Ectodermal cell (in vitro differentiated cells): ENCODE measurements at regions not wholly inside any gene's neighbourhood (a gene's known extent, or its start where the extent isn't known, plus 50 kb on each side); places are given as distances from the start of the nearest gene placed in this dataset.

Source experiments
- H3K27ac ChIP-seq: 2 replicates; pipeline ENCODE4 v1.7.0; 2013; ENCODE audit warnings: mild to moderate bottlenecking, low read depth, low read length; ENCODE audit not compliant: insufficient read depth, poor library complexity, severe bottlenecking
- H3K27me3 ChIP-seq: 2 replicates; pipeline ENCODE4 v1.7.0; 2013; ENCODE audit warnings: mild to moderate bottlenecking, low read length; ENCODE audit not compliant: insufficient read depth, control insufficient read depth, poor library complexity, severe bottlenecking
- H3K36me3 ChIP-seq: one replicate; pipeline ENCODE4 v1.7.0; 2013; ENCODE audit warnings: low read length; ENCODE audit not compliant: control insufficient read depth, insufficient read depth
- H3K4me1 ChIP-seq: one replicate; pipeline ENCODE4 v1.7.0; 2013; ENCODE audit warnings: low read length; ENCODE audit not compliant: control insufficient read depth, insufficient read depth
- H3K4me3 ChIP-seq: 2 replicates; pipeline ENCODE4 v1.7.0; 2013; ENCODE audit warnings: low read depth, low read length, control low read depth; ENCODE audit not compliant: insufficient read depth
- H3K9me3 ChIP-seq: 2 replicates; pipeline ENCODE4 v1.7.0; 2013; ENCODE audit warnings: mild to moderate bottlenecking, low read length, moderate library complexity; ENCODE audit not compliant: control insufficient read depth
- WGBS, 2 experiments: methylation state at CpG; one replicate each; pipeline ENCODE4 v1.1.7; 2013; ENCODE audit warnings: missing lambda C conversion rate in 2 of 2; 5-methylcytosine and 5-hydroxymethylcytosine counted together

GRCh38 chr11:23730307-23730998 lies 766.4 kb upstream of the LUZP2 start:
- WGBS, 2 experiments, result 96% methylated on average over 43 of the region's 43 CpGs

GRCh38 chr11:23732026-23732425 lies 764.8 kb upstream of the LUZP2 start:
- no peak overlapping the region for H3K27ac ChIP-seq
- WGBS, 2 experiments, result 85 to 86% methylated on average over 7 of the region's 7 CpGs

More at GRCh38 chr11:23730307-23730998, 766.4 kb upstream of the LUZP2 start:
- no peaks in the 10 kb centered on the region for H3K9me3 ChIP-seq
- H3K27ac ChIP-seq, result no peak overlapping the region
- peaks cover 3% of the 10 kb centered on the region for H3K36me3 ChIP-seq
- no peak overlapping the region for H3K4me3 ChIP-seq
- no peaks in the 10 kb centered on the region for H3K27me3 ChIP-seq
- no peaks in the 10 kb centered on the region for H3K4me1 ChIP-seq

GRCh38 chr11:23746896-23747295 lies 750.0 kb upstream of the LUZP2 start:
- H3K36me3 ChIP-seq, result no peaks in the 10 kb centered on the region
- H3K27ac ChIP-seq, result no peak overlapping the region
- H3K9me3 ChIP-seq, result no peaks in the 10 kb centered on the region
- 90 to 96% methylated on average over 1 of the region's 1 CpG for WGBS, 2 experiments
- H3K4me3 ChIP-seq, result no peak overlapping the region
- no peaks in the 10 kb centered on the region for H3K27me3 ChIP-seq
- no peaks in the 10 kb centered on the region for H3K4me1 ChIP-seq

More at GRCh38 chr11:23732026-23732425, 764.8 kb upstream of the LUZP2 start:
- H3K4me1 ChIP-seq, result no peaks in the 10 kb centered on the region
- no peak overlapping the region for H3K4me3 ChIP-seq
- H3K36me3 ChIP-seq, result peaks cover 3% of the 10 kb centered on the region
- no peaks in the 10 kb centered on the region for H3K27me3 ChIP-seq
- H3K9me3 ChIP-seq, result no peaks in the 10 kb centered on the region

- WGBS, 2 experiments, result 100% methylated on average over 1 of the region's 2 CpGs; no CpG with 5 or more reads in 1 of the 2 experiments
Observed at GRCh38 chr11:23749762-23750430, 747.0 kb upstream of the LUZP2 start.

GRCh38 chr11:23751280-23751679 lies 745.6 kb upstream of the LUZP2 start:
- Histone ChIP-seq H3K36me3 (no peaks in the 10 kb centered on the region), H3K27me3 (no peaks in the 10 kb centered on the region), H3K4me1 (no peaks in the 10 kb centered on the region), H3K4me3 (no peak overlapping the region), H3K9me3 (no peaks in the 10 kb centered on the region), H3K27ac (no peak overlapping the region)
- 60% methylated on average over 1 of the region's 2 CpGs; no CpG with 5 or more reads in 1 of the 2 experiments for WGBS, 2 experiments

More at GRCh38 chr11:23749762-23750430, 747.0 kb upstream of the LUZP2 start:
- no peaks in the 10 kb centered on the region for H3K9me3 ChIP-seq
- H3K4me3 ChIP-seq, result no peak overlapping the region
- H3K27me3 ChIP-seq, result no peaks in the 10 kb centered on the region
- no peaks in the 10 kb centered on the region for H3K4me1 ChIP-seq
- no peak overlapping the region for H3K27ac ChIP-seq
- H3K36me3 ChIP-seq, result no peaks in the 10 kb centered on the region

- Histone ChIP-seq H3K27me3 (no peaks in the 10 kb centered on the region), H3K36me3 (no peaks in the 10 kb centered on the region), H3K27ac (no peak overlapping the region), H3K4me3 (no peak overlapping the region), H3K4me1 (no peaks in the 10 kb centered on the region), H3K9me3 (no peaks in the 10 kb centered on the region)
- 90 to 94% methylated on average over 2 of the region's 2 CpGs for WGBS, 2 experiments
Observed at GRCh38 chr11:23755076-23755475, 741.8 kb upstream of the LUZP2 start.

GRCh38 chr11:23755769-23756168 lies 741.1 kb upstream of the LUZP2 start:
- Histone ChIP-seq H3K9me3 (no peaks in the 10 kb centered on the region), H3K4me3 (no peak overlapping the region), H3K27me3 (no peaks in the 10 kb centered on the region), H3K4me1 (no peaks in the 10 kb centered on the region), H3K36me3 (no peaks in the 10 kb centered on the region), H3K27ac (no peak overlapping the region)
- WGBS, 2 experiments, result 80 to 97% methylated on average over 2 of the region's 2 CpGs

GRCh38 chr11:23759489-23759888 lies 737.4 kb upstream of the LUZP2 start:
- Histone ChIP-seq H3K9me3 (no peaks in the 10 kb centered on the region), H3K27me3 (no peaks in the 10 kb centered on the region)
- 89 to 97% methylated on average over 2 of the region's 2 CpGs for WGBS, 2 experiments

GRCh38 chr11:23764286-23764685 lies 732.6 kb upstream of the LUZP2 start:
- peaks cover 3% of the 10 kb centered on the region for H3K9me3 ChIP-seq
- WGBS, 2 experiments, result 77 to 82% methylated on average over 2 of the region's 2 CpGs

More at GRCh38 chr11:23759489-23759888, 737.4 kb upstream of the LUZP2 start:
- Histone ChIP-seq H3K36me3 (no peaks in the 10 kb centered on the region), H3K4me3 (no peak overlapping the region), H3K4me1 (no peaks in the 10 kb centered on the region), H3K27ac (no peak overlapping the region)

GRCh38 chr11:23765682-23766252 lies 731.1 kb upstream of the LUZP2 start:
- Histone ChIP-seq H3K27ac (no peak overlapping the region), H3K36me3 (no peaks in the 10 kb centered on the region), H3K4me3 (no peak overlapping the region), H3K9me3 (peaks cover 4% of the 10 kb centered on the region), H3K27me3 (no peaks in the 10 kb centered on the region), H3K4me1 (no peaks in the 10 kb centered on the region)
- 89 to 100% methylated on average over 1 of the region's 2 CpGs for WGBS, 2 experiments

More at GRCh38 chr11:23764286-23764685, 732.6 kb upstream of the LUZP2 start:
- Histone ChIP-seq H3K27ac (no peak overlapping the region), H3K36me3 (no peaks in the 10 kb centered on the region), H3K4me1 (no peaks in the 10 kb centered on the region), H3K4me3 (no peak overlapping the region), H3K27me3 (no peaks in the 10 kb centered on the region)
